ENCODE measurements at regions not wholly inside any gene's neighbourhood (a gene's known extent, or its start where the extent isn't known, plus 50 kb on each side); places are given as distances from the start of the nearest gene placed in this dataset.

DNA sequence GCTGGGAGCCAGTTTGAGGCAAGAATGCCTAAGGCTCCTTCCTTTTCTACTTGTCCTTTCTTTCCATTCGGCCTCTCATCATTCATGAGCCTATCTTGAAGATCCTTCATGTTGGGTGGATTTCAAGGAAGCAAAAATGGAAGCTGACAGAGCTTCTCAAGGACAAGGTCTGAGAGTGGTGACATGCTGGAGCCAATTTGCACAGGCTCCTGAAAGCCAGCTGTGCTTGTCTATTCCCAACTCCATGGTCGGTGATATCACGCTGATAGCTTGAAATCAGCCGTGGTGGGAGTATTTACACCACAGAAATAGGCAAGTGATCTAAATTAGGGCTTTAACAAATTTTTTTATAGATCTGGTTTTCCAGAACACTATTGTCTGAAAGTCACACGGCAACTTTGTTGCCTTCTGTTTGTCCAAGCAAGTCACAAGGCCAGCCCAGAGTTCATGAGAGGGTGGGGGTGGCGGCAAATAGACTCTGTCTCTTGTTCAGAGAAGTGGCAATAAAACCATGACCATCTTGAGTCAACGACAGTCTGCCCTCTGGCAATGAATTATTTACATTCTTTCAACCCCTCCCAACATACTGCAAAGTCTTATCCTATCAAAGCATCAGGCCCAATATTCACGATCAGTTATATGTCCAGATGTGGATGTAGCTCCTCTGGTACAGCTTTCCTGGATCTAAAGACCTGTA is 49.9 kb upstream of the SLC35F5 start:
- CTCF ChIA-PET, result interaction anchor here (1.8 kb wide), 1 partner anchor 12 kb away, joined by 4 read pairs; no protein-coding TSS in a partner anchor
- no peak for DNase-seq (ENCODE audit: extremely low spot score)
- POLR2A ChIA-PET, result no interaction called here
- TF ChIP-seq CTCF (IDR thresholded peaks at IDR 0.05; ENCODE audit: control extremely low read depth, extremely low read depth, low read depth, missing control alignments), result no peak
